Activated CD8-positive, alpha-beta memory T cell treated with anti-CD3 and anti-CD28 coated beads for 36 hours (primary cell): ENCODE measurements at regions not wholly inside any gene's neighbourhood (a gene's known extent, or its start where the extent isn't known, plus 50 kb on each side); places are given as distances from the start of the nearest gene placed in this dataset.
"Not testable (repeated sequence)": the region's sequence is repeated elsewhere in the genome, so short reads cannot be mapped to it uniquely, and the experiment has no call there.

ENCODE experiments used
- CTCF ChIA-PET: fragments of 350-600 bp; sonication (Branson Sonifier 250); formaldehyde crosslinking; loops from one replicate; lab custom pipeline; 2021; ENCODE audit warnings: antibody characterized with exemption; lab: Charles Lee
- POLR2A ChIA-PET: fragments of 350-600 bp; sonication (Branson Sonifier 250); formaldehyde crosslinking; loops from one replicate; lab custom pipeline; 2021; ENCODE audit warnings: antibody characterized with exemption; lab: Charles Lee

DNA sequence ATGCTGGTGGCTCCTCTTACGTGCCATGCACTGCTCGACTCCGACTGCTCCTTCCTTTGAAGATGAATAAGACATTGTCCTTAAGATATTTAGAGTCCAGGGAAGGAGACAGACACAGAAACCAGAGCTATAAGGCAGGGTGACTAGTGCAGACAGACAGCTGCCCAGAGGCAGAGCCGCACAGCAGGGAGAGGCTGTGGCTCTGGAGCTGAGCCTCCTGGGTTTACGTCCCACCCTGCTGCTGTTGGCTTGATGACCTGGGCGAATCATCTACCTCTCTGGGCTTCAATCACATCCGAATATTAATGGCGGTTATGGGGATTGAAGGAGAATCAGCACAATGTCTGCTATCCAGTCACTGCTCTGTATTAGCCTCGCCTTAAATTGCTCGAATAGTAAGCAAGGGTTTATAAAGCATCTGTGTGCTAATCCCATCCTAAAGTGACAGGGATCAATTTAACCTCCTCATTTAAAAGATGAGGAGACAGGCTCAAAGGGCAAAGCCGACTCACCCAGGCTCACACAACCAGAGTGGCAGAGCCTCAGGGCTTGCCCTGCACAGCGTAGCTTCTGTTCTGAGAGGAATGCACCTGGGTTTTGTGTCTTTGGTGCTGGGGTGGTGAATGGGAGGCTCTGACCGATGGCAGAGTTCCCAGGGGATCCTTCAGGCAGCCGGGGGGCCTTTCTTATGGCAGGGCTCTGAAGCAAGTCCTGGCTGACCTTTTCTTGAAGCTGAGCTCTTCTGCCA lies 284.1 kb downstream of the MYCN start:
- ChIA-PET CTCF (no interaction called here), POLR2A (no interaction called here)

DNA sequence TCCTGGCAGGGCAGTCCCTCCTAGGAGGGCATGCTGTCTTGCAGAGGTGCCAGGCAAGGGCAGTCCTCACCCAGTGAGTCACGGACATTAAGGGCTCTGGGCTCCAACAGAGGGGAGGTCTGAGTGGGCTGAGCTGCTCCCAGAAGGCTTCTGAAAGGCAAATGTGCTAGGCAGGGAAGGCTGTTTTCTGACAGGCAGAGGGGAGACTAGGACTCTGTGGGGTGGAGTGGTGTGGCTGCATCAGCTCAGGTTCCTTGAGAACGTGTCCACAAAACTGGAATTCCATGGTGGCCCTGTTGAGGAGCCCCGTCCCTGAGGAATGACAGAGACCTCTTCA lies 283.5 kb downstream of the MYCN start:
- ChIA-PET POLR2A (no interaction called here), CTCF (no interaction called here)

DNA sequence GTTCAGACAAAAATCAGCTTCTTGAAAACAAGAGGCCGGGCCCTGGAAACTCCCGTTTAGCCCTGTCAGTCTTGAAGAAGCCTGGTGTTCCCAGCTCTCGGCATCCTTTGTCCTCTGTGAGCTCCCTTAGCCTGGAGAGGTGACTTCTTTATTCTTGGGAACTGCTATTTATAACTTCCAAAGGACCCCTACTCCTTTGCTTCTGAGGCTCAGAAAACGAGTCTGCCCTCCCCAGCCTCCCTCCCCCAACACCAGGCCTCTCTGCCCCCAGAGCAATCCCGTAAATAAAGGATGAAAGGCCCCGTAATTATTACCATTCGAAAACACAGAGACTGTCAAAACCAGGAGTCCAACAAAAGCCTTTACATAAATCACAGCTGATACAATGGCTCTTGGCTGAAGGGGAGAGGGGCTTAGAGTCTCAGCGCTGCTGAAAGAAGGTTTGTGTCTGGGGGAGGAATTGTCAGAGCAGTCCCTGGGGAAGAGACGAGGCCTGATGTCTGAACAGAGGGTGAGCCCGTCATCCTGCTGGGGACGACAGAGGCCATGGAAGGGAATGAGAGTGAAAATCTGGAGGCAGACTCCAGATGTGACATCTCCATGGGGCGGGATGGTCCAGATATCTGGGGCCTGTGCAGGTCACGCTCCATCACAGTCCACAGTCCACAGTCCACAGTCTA lies 283.0 kb downstream of the MYCN start:
- ChIA-PET CTCF (no interaction called here), POLR2A (no interaction called here)

DNA sequence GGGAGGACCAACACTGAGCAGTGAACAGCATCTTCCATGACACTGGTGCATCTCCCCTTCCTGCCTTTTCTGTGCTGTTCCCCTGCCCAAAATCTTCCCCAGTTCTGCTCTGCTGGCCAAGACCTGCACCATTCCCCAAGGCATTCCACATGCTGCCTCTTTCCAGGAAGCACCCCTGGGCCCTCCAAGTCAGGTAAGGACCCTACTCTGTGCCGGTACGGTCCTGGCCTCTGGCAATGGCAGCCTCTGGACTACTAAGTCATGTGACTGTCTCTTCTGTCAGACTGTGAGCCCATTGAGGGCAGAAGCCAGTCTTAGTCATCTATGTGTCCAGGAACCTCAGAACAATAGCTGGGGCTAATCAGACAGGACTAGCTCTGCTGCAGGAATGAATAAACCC lies 282.0 kb downstream of the MYCN start:
- ChIA-PET CTCF (no interaction called here), POLR2A (no interaction called here)

DNA sequence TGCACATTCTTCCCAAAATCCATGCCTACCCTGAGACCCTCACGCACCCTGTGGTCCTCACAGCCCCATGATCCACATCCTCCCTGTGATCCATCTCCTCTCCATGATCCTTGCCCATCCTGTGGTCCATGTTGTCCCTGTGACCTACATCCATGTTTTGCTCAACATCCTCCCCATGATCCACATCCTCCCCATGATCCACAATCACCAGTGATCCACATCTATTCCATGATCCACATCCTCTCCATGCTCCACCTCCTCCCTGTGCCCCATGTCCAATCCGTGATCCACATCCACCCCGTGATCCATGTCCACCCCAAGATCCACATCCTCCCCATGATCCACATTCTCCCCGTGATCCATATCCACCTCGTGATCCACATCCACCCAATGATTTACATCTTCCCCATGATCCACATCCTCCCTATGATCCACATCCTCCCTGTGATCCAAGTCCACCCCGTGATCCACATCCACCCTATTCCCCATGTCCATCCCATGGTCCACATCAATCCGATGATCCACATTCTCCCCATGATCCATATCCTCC lies 281.2 kb downstream of the MYCN start:
- CTCF ChIA-PET: no interaction called here
- POLR2A ChIA-PET: no interaction called here

DNA sequence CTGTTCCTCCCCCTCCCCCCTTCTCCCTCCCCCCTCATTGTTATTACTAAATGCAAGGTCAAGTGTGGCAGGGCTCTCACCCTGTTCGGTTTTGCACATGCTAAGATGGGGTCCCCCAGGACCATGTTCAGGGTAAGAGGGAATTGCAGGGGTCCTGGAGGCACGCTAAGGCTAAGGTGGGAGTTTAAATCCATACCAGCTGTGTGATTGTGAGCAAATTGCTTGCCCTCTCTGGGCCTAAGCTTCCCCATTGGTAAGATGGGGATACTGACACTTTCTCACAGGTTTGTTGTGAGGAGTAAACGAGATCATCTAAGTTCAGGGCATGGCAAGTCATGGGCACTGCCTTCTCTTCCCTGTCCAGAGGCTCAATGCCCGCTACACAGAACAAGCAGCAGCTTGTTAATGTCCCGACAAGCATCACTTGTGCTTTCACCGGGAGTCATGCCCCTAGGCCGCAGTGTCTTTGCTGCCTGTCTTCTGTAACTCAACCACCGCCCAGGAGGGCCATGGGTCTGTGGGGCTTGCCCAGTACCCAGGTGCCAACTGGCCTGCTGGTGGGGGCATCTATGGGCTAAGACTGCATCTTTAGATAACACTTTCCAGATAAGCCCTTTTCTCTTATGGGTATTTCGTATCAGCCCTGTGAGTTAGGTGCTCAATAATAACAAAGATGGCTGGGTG lies 279.1 kb downstream of the MYCN start:
- ChIA-PET CTCF (no interaction called here), POLR2A (no interaction called here)

DNA sequence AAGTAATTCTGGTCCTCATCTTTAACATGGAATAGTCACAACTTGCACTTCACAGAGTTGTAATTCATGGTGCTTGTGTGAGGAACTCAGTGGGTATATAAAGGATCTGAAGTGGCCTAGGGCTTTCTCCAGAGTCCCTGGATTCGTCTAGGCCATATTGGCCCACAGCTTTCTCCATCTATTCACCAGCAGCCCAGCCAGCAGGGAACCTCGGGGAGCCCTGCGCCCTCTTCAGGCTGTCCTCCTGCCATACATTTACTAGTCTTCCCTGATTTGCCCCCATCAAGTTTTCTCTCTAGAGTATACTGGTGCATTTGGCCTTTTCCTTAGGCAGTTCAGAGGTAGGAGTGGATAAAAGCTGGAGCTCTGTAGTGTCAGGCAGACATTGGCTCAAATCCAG lies 278.3 kb downstream of the MYCN start:
- POLR2A ChIA-PET: no interaction called here
- CTCF ChIA-PET: no interaction called here

DNA sequence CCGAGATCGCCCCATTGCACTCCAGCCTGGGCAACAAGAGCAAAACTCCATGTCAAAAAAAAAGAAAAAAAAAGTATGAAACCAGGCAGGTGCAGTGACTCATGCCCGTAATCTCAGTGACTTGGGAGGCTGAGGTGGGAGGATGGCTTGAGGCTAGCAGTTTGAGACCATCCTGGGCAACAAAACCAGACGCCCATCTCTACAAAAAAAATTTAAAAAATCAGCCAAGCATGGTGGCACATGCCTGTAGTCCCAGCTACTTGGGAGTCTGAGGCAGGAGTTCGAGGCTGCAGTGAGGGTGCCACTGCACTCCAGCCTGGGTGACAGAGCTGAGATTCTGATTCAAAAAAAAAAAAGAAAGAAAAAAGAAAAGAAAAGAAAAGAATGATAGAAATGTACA lies 277.8 kb downstream of the MYCN start:
- CTCF ChIA-PET: no interaction called here
- POLR2A ChIA-PET: no interaction called here

DNA sequence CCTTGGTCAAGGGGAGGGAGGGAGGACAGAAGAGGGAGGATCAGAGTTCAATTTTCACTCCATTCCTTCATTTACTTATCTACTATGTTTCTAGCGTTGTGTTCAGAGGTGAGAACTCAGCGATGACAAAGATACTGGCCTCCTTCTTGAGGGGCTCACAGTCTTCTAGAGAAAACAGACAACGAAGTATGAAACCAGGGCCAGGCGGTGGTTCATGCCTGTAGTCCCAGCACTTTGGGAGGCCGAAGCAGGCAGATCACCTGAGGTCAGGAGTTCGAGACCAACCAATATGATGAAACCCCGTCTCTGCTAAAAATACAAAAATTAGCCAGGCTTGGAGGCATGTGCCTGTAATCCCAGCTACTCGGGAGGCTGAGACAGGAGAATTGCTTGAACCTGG lies 277.4 kb downstream of the MYCN start:
- POLR2A ChIA-PET, CTCF ChIA-PET: not testable (repeated sequence)

DNA sequence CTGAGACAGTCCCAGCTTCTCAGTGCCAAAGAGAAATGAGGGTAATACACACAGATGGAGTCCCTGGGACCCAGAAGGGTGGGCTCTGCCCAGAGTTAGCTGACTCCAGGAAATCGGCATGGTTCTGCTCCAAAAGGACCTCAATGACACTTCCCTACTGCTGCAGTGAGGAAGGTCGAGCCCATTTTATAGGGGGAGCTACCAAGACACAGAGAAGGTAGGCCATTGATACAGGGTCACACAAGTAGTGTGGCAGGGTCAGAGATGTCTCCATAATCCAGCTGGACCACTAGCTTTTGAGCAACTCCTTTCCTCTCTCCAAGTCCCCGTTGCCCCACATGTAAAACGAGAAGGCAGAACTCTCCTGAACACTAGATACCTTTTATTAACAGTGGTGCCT lies 276.9 kb downstream of the MYCN start:
- CTCF ChIA-PET: no interaction called here
- POLR2A ChIA-PET: no interaction called here

DNA sequence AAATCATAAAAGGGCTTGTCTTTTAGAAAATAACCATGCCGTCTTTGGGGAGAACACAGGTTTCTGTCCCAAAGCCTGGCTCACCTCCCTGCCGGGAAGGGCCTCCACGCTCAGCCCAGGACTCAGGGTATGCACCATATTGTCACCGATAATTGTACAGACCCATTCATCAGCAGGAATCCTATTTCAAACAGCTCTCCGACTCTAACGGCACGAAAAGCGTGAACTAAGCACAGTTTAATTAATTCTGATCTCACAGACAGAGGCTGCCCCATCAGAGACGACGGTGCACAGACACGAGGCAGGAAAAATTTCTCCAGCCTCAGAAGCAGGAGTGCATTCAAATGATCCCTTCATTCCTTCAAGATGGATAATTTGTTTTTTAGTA lies 276.2 kb downstream of the MYCN start:
- ChIA-PET CTCF (no interaction called here), POLR2A (no interaction called here)

DNA sequence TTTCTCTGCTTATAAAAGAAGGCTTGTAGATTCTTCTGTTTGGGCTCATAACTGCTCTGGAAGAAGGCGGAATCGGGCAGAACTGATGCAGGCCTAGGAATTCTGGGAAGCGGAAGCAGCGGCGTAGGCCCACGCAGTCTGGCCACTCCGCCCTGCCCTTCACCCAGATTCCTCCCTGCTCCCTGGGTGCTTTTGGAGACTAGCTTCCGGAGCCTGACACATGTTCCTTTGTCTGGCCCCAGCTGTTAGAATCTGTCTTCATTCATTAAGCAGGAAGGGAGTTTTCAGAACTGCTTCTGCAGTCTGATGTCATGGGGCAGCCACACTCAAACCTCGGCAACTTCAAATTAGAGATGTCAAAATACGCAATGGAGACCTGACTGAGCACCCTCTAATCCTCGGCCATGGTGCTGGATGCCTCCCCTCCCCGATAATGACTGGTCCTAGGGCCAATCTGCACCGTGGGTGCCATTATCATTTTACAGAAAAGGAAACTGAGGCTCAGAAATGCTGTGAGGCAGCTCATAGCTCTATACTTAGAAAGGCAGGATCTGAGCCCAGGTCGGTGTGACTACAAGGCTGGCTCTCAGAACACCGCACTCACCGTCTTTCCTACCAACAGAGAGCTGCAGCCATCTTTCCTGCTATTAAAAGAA lies 275.7 kb downstream of the MYCN start:
- POLR2A ChIA-PET: no interaction called here
- CTCF ChIA-PET: no interaction called here

DNA sequence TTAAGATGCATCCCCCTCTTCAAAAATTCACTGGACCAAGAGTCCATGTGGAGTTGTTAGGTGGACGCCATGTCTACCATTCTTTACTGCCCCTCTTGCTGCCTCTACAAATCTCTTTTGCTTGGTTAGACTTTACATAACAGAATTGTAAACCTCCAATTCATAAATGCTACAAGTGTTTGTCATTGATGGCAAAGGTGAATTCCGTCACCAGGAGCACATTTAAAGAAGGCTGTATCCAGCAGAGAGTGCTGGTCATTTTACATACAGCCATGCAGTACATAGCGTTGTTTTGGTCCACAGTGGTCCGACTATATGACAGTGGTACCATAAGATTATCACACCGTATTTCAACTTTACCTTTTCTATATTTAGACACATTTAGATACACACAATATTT lies 274.5 kb downstream of the MYCN start:
- ChIA-PET POLR2A (no interaction called here), CTCF (no interaction called here)

DNA sequence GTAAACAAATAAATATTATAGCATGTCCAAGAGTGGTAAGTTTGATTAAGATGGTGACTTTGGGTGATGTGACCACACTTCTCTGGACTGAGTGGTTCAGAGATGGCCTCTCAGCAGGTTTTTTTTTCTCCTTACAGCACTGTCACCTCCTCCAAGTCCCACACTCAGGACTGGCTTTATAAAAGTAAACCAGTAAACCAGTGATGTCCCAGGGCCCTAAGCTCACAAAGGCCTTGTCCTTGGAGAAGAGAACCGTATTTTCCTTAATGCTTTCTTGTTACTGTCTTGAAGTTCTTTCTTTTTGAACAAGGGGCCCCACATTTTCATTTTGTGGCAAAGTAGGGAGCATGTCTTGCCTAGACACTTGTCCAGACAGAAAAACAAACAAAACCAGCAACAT lies 274.0 kb downstream of the MYCN start:
- ChIA-PET CTCF (no interaction called here), POLR2A (no interaction called here)

DNA sequence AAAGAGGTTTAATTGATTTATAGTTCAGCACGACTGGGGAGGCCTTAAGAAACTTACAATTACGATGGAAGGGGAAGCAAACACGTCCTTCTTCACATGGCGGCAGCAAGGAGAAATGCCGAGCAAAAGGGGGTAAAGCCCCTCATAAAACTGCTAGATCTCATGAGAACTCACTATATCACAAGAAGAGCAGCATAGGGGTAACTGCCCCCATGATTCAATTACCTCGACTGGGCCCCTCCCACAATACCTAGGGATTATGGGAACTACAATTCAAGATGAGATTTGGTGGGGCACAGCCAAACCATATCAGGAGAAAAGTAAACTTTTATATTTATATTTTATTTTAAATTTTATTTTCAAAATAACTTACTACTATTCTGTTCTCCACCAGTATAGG lies 272.0 kb downstream of the MYCN start:
- POLR2A ChIA-PET: no interaction called here

DNA sequence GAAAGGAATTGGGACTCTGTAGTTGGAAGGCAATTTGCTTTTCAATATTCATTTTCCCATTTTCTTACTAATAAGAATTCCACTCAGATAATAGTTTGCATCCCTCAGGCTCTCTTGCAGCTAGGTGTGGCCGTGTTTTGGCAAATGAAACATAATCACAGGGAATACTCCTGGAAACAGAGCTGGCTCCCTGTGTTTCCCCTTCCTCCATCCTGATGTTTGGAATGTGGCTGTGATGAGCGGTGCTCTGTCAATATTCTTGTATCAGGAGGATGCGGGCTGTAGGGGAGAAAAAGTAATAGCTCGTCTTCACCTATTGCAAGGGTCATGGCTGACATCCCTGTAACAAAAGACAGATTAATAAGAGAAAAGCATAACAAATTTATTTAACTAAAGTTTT lies 271.0 kb downstream of the MYCN start:
- CTCF ChIA-PET: no interaction called here
- POLR2A ChIA-PET: no interaction called here

More for the DNA sequence above, 272.0 kb downstream of the MYCN start:
- CTCF ChIA-PET: no interaction called here

DNA sequence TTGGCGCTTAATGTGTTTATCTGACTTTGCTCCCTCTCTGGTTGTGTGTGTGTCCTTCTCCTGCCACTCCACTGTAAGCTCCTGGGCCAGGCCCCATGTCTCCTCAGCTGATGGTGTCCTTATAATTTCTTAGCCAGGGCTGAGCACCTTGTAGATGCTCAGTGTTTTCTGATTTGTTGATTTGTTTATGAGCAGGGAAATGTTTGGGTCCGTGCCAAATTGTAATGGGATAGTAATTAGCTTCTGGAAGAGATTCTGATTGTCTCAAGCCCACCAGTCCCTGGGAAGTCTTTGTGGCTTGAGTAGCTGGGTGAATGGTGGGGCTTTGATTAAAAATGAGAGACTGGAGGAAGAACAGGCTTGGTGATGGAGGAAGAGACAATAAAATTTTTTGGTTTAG lies 270.5 kb downstream of the MYCN start:
- ChIA-PET POLR2A (no interaction called here), CTCF (no interaction called here)

DNA sequence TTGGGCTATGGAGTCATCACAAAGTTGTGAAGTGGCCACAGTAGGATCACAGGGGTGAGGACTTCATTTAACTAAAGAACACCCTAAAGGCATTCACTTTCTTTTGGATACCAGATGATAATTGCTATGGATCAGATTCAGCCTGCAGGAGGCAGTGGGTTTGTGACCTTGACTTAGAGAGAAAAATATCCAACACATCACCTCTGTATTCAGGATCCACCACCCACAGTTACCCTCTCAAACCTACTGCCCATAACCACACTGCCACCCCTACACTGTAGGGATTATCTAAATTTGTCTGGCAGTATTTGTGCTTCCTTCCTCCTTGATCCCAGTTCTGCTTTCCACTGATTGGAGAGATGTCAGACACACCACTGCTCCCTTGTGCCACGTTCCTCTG lies 269.4 kb downstream of the MYCN start:
- ChIA-PET CTCF (no interaction called here), POLR2A (no interaction called here)

DNA sequence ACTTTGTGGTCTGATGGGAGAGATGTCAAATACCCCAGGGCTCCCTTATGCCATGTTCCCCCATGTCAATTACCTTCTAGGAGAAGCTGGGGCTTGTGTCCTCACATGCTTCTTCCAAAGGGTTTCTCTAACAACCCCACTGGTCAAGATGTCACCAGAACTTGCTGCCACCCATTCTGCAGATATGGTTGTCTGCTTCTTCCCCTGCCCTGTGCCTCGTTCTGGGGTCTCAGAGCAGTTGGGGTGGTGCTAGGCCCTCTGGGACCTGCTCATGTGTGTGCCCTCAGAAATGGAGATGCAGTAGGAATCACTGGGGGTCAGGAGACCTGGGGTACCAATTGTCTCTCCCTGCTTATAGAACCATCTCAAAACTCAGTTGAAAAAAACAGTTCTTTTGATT lies 268.6 kb downstream of the MYCN start:
- ChIA-PET POLR2A (no interaction called here), CTCF (no interaction called here)

DNA sequence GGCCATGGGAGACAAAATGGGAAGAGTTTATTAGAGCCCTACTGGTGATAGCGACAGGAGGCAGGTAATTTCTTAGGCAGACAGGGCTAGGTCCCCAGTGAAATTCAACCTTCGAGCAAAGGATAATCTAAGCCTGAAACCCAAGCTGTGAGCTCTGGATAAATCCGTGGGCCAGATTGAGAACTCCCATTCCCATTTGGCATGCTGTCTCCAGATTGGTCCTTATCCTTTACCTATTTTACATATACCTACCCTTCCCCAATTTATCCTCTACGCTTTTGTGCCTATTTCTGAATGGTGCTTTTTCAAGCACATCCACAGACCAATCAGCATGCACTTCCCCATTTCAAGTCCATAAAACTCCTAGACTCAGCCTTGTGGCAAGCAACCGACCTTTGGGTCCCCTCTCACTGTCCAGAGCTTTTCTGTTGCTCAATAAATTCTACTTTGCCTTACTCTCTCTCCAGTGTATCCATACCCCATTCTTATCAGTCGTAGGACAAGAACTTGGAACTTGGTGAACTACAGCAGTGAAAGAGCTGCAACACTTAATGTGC lies 268.0 kb downstream of the MYCN start:
- ChIA-PET CTCF (no interaction called here), POLR2A (no interaction called here)
